Breast epithelium (tissue), 4 donors: ENCODE measurements at regions not wholly inside any gene's neighbourhood (a gene's known extent, or its start where the extent isn't known, plus 50 kb on each side); places are given as distances from the start of the nearest gene placed in this dataset.

ENCODE experiments used
- DNase-seq, 2 donors: peaks; one replicate each; pipeline ENCODE4 v3.0.0-alpha.2; 2019; ENCODE audit warnings: low spot score in 2 of 2
- H3K27ac ChIP-seq, 2 donors: fragments of 200-600 bp; sonication (generic) in 1 of 2; one replicate each; pipeline ENCODE4 v1.5.1; 2016 to 2019; ENCODE audit warnings: mild to moderate bottlenecking in 1 of 2
- H3K27me3 ChIP-seq, 2 donors: fragments of 200-600 bp; sonication (generic) in 1 of 2; one replicate each; pipeline versions ENCODE4 v1.5.1 to v1.6.0; 2017 to 2019; ENCODE audit warnings: control low read depth in 1 of 2, mild to moderate bottlenecking in 1 of 2
- H3K36me3 ChIP-seq: fragments of 200-600 bp; one replicate; pipeline ENCODE4 v1.5.1; 2019
- H3K4me1 ChIP-seq, 2 donors: fragments of 200-600 bp; sonication (generic); one replicate each; pipeline ENCODE4 v1.5.1; 2016 to 2019; ENCODE audit warnings: control low read depth in 1 of 2
- H3K4me3 ChIP-seq, 3 donors: fragments of 200-600 bp; sonication (generic); 1 replicate in 2 of 3; 2 replicates in 1 of 3; pipeline ENCODE4 v1.5.1; 2016 to 2019; ENCODE audit warnings: mild to moderate bottlenecking in 3 of 3, moderate library complexity in 2 of 3
- H3K9me3 ChIP-seq, 2 donors: fragments of 200-600 bp; sonication (generic) in 1 of 2; one replicate each; pipeline ENCODE4 v1.5.1; 2016 to 2019; ENCODE audit warnings: control low read depth in 1 of 2
- POLR2A ChIP-seq: fragments of 450-650 bp; IDR thresholded peaks from one replicate; pipeline ENCODE4 v1.6.1; 2016; ENCODE audit warnings: antibody characterized with exemption, mild to moderate bottlenecking, moderate library complexity
- POLR2AphosphoS5 ChIP-seq, 3 donors: sonication (generic); formaldehyde crosslinking; IDR thresholded peaks; one replicate each; pipeline ENCODE4 v1.6.1; 2017; ENCODE audit warnings: antibody characterized with exemption in 3 of 3
- intact Hi-C: fragments of 100-400 bp; cut with DNase I; formaldehyde crosslinking; loops from one replicate; pipeline ENCODE4 v1.15.1; 2023; ENCODE audit warnings: low total_unique reads
- TF ChIP-seq, protein P1 (sequence below), 3 donors: fragments of 450-650 bp; IDR thresholded peaks; one replicate each; pipeline ENCODE4 v1.5.1; 2016 to 2017; ENCODE audit warnings: antibody characterized with exemption in 3 of 3, mild to moderate bottlenecking in 3 of 3, moderate library complexity in 3 of 3

DNA sequence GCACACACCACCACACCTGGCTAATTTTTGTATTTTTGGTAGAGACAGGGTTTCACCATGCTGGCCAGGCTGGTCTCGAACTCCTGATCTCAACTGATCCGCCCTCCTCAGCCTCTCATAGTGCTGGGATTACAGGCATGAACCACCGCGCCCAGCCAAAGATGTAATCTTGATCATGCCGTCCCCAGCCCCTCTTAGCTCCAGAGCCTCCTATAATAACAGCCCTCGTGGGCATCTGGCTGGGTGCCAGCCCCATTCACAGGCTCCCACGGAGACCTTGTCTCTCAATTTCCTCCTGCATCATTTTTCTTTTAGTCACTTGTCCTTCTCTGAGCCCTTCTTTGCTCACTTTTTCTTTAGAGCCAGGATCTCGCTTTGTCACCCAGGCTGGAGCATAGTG lies 94.2 kb downstream of the KATNIP start:
- H3K4me1 ChIP-seq: no peaks in the 10 kb centered on the region
- H3K27ac ChIP-seq: no peak overlapping the region
- DNase-seq: no peak
- no peaks in the 10 kb centered on the region for H3K9me3 ChIP-seq
- no peak overlapping the region for H3K4me3 ChIP-seq
- TF ChIP-seq POLR2A: no peak
- no peaks in the 10 kb centered on the region for H3K27me3 ChIP-seq
- no peaks in the 10 kb centered on the region for H3K36me3 ChIP-seq
- intact Hi-C loops: no loop called here

- H3K36me3 ChIP-seq: no peaks in the 10 kb centered on the region
Measured at GRCh38 chr16:27645396-27645795, 95.5 kb downstream of the KATNIP start.

DNA sequence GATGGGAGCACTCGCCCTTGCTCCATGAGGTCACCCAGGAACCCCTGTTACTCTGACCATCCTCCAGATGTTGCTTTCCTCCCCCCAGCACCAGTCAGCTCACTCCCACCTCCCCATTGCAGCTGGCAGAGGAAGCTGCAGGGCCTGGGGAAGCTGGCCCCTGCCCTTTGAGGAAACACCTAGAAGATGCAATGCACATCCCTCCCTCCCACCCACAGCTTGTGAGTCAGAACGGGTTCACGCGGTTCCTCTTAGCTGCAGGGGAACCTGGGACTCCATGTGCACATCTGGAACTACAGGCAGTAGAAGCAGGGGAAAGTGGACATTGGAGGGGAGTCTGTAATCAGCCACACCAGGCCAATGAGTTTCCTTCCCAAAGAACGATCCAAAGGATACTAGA lies 96.9 kb downstream of the KATNIP start:
- TF ChIP-seq POLR2A: no peak
- TF ChIP-seq POLR2AphosphoS5 (IDR thresholded peaks at IDR 0.05): no peak
- TF ChIP-seq, protein P1, sequence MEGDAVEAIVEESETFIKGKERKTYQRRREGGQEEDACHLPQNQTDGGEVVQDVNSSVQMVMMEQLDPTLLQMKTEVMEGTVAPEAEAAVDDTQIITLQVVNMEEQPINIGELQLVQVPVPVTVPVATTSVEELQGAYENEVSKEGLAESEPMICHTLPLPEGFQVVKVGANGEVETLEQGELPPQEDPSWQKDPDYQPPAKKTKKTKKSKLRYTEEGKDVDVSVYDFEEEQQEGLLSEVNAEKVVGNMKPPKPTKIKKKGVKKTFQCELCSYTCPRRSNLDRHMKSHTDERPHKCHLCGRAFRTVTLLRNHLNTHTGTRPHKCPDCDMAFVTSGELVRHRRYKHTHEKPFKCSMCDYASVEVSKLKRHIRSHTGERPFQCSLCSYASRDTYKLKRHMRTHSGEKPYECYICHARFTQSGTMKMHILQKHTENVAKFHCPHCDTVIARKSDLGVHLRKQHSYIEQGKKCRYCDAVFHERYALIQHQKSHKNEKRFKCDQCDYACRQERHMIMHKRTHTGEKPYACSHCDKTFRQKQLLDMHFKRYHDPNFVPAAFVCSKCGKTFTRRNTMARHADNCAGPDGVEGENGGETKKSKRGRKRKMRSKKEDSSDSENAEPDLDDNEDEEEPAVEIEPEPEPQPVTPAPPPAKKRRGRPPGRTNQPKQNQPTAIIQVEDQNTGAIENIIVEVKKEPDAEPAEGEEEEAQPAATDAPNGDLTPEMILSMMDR (IDR thresholded peaks at IDR 0.05): no peak
- DNase-seq: no peak
- no peaks in the 10 kb centered on the region for H3K27me3 ChIP-seq
- no peaks in the 10 kb centered on the region for H3K4me1 ChIP-seq
- intact Hi-C loops: no loop called here
- H3K36me3 ChIP-seq: no peaks in the 10 kb centered on the region
- no peak overlapping the region for H3K27ac ChIP-seq
- no peak overlapping the region for H3K4me3 ChIP-seq
- no peaks in the 10 kb centered on the region for H3K9me3 ChIP-seq

More at GRCh38 chr16:27645396-27645795, 95.5 kb downstream of the KATNIP start:
- Histone ChIP-seq H3K4me1 (no peaks in the 10 kb centered on the region), H3K27ac (no peak overlapping the region), H3K9me3 (no peaks in the 10 kb centered on the region), H3K27me3 (no peaks in the 10 kb centered on the region), H3K4me3 (no peak overlapping the region)
- TF ChIP-seq POLR2A: no peak
- no peak for TF ChIP-seq POLR2AphosphoS5 (IDR thresholded peaks at IDR 0.05)
- TF ChIP-seq, protein P1 (IDR thresholded peaks at IDR 0.05): no peak
- DNase-seq: no peak
- intact Hi-C loops: no loop called here

GRCh38 chr16:27649021-27649420 lies 99.1 kb downstream of the KATNIP start:
- H3K4me1 ChIP-seq: no peaks in the 10 kb centered on the region
- intact Hi-C loops: no loop called here
- H3K4me3 ChIP-seq: no peak overlapping the region
- no peaks in the 10 kb centered on the region for H3K9me3 ChIP-seq
- no peak overlapping the region for H3K27ac ChIP-seq
- no peak for DNase-seq
- H3K36me3 ChIP-seq: no peaks in the 10 kb centered on the region
- H3K27me3 ChIP-seq: no peaks in the 10 kb centered on the region
- TF ChIP-seq POLR2AphosphoS5 (IDR thresholded peaks at IDR 0.05): no peak
- TF ChIP-seq, protein P1 (IDR thresholded peaks at IDR 0.05): no peak
- no peak for TF ChIP-seq POLR2A

DNA sequence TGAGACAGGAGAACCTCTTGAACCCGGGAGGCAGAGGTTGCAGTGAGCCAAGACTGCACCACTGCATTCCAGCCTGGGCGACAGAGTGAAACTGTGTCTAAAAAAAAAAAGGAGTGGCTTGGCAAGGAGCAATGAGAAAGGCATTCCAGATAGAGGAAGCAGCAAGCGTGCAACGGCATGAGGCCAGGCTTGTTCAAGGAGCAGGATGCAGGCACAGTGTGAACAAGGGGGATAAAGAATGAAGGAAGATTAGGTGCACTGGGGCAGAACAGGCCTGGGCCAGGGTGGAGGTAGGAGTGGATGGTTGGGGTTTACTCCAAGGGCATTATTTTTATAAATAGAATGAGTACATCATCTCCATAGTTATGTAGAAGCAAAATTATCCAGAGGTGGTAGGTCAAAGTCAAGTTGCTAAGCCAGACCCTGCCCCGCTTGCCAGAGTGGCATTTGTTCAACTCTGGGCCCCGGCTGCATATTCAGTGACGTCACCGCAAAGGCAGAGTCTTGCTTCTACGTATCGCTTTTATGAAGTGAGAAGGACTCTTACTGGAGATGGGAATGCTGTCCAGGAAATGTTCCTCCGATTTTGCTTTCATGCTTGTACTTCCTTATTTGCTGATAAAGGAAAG lies 100.2 kb downstream of the KATNIP start:
- no peaks in the 10 kb centered on the region for H3K4me1 ChIP-seq
- H3K27ac ChIP-seq: no peak overlapping the region
- no peak for TF ChIP-seq POLR2A
- TF ChIP-seq, protein P1 (IDR thresholded peaks at IDR 0.05): no peak
- no peak for TF ChIP-seq POLR2AphosphoS5 (IDR thresholded peaks at IDR 0.05)
- no peaks in the 10 kb centered on the region for H3K9me3 ChIP-seq
- no peak overlapping the region for H3K4me3 ChIP-seq
- H3K27me3 ChIP-seq: no peaks in the 10 kb centered on the region
- no peak for DNase-seq
- intact Hi-C loops: no loop called here
- H3K36me3 ChIP-seq: no peaks in the 10 kb centered on the region

GRCh38 chr16:27651301-27651700 lies 101.4 kb downstream of the KATNIP start:
- Histone ChIP-seq H3K9me3 (no peaks in the 10 kb centered on the region), H3K27me3 (no peaks in the 10 kb centered on the region), H3K27ac (no peak overlapping the region), H3K4me3 (no peak overlapping the region), H3K36me3 (no peaks in the 10 kb centered on the region), H3K4me1 (no peaks in the 10 kb centered on the region)
- TF ChIP-seq POLR2A: no peak
- TF ChIP-seq, protein P1 (IDR thresholded peaks at IDR 0.05): no peak
- no peak for TF ChIP-seq POLR2AphosphoS5 (IDR thresholded peaks at IDR 0.05)
- intact Hi-C loops: no loop called here
- no peak for DNase-seq
